ENCODE measurements at regions not wholly inside any gene's neighbourhood (a gene's known extent, or its start where the extent isn't known, plus 50 kb on each side); places are given as distances from the start of the nearest gene placed in this dataset.

DNA sequence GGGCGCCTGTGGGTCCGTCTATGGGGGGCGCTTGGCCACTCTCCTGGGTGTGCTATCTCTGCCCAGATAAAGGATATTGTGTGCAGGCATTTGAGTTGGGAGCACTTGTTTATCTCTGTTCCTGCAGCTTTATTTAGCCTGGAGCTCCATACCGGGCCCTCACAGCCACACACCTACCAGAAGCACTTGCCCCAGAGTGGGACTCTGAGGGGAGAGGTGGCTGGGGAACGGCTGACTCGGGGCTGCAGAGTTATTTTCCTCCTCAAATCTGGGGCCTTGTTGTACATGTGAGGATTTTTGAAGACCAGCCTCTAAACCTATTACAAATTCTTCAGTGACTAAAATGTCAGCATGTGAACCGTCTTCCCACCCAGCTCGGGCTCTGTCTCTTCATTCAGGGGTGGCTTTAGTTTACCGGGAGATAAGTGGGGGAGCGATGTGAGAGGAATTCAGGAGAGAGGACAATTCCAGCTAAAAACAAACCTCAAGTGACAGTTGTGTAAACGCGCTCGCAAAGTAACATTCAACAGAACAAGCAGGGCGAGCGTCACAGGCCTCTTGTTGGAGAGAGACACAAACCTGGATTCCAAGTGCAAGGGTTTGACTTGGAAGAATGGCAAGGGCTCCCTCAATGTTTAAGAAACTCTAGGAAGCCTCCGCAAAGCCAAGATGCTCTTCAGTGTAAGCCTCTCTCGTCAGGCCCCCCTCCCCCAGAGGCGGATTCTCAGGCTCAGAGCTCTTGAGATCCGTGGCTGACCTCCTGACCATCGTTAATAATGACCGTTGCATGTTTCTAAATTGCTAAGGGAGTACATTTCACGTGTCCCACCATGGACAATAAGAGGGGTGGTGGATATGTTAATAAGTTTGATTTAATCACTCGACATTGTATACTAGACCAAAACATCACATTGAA is 548.9 kb downstream of the QKI start:
- Mint-ChIP-seq H3K36me3 (no peaks in the 10 kb centered on the region), H3K27me3 (peaks cover 0 to 16% (median 14%) of the 10 kb centered on the region in 3 donors), H3K27ac (peak overlapping the region in 1 of 6 donors; percentile 72), H3K4me3 (no peak overlapping the region), H3K4me1 (no peaks in the 10 kb centered on the region), H3K9me3 (no peaks in the 10 kb centered on the region)
- DNase-seq (no peak), ATAC-seq (ENCODE audit: low read depth in 2 of 2) (no peak)

DNA sequence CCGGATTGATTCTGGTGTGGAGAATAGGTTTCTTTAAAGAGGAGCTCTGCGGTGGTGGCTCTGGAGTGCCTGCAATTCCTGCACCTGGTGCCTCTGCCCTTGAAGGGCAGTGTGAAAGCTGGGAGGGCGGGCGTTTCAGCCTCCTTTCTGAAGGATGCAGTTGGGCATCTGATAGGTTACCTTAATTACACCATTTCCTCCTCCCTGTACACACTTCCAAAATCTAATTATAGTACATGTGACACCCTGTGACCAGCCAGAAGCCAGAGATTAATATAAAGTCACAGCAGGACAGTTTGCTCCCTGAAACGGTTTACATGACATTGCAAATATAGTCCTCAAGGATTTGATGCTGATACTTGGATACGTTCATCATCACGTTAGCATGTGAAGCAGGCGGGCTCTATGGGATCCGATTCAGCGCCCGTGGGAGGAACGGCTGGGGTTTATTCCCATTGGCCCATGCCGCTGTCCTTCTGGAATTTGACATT is 548.2 kb downstream of the QKI start:
- Mint-ChIP-seq H3K9me3 (no peaks in the 10 kb centered on the region), H3K27me3 (peaks cover 0 to 16% (median 14%) of the 10 kb centered on the region in 3 donors), H3K27ac (no peak overlapping the region), H3K4me1 (no peaks in the 10 kb centered on the region), H3K36me3 (no peaks in the 10 kb centered on the region), H3K4me3 (no peak overlapping the region)
- DNase-seq (no peak), ATAC-seq (ENCODE audit: low read depth in 2 of 2) (no peak)

GRCh38 chr6:163960128-163960527 is 545.6 kb downstream of the QKI start:
- no peaks in the 10 kb centered on the region for H3K36me3 Mint-ChIP-seq
- H3K27me3 Mint-ChIP-seq: peaks cover 11 to 22% (median 16%) of the 10 kb centered on the region in 3 donors
- no peaks in the 10 kb centered on the region for H3K4me1 Mint-ChIP-seq
- peak overlapping the region in 1 of 8 donors; percentile 59 for H3K4me3 Mint-ChIP-seq
- H3K9me3 Mint-ChIP-seq: no peaks in the 10 kb centered on the region
- ATAC-seq (ENCODE audit: low read depth in 2 of 2) (no peak), DNase-seq (no peak)
- H3K27ac Mint-ChIP-seq: no peak overlapping the region

DNA sequence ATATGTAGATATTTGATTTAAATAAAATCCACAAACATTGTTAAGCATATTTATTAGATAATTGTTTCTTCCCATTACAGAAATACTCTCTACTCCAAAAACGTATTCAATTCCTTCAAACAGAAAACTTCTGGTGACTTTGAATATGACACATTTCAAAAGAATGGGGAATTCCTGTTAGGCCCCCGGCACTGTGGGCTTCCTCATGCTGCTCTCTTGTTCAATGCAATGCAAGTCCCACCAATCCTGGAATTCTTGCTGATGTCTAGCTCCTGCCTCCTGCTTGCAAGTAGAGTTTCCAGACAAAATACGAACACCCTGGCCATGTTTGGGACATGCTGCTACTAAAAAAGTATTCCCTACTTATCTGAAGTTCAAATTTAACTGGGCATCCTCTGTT is 544.1 kb downstream of the QKI start:
- DNase-seq (no peak), ATAC-seq (ENCODE audit: low read depth in 2 of 2) (no peak)
- H3K4me1 Mint-ChIP-seq: no peaks in the 10 kb centered on the region
- peak overlapping the region in 1 of 6 donors; percentile 75 for H3K27ac Mint-ChIP-seq
- no peak overlapping the region for H3K4me3 Mint-ChIP-seq
- H3K36me3 Mint-ChIP-seq: no peaks in the 10 kb centered on the region
- H3K9me3 Mint-ChIP-seq: no peaks in the 10 kb centered on the region
- H3K27me3 Mint-ChIP-seq: peaks cover 24 to 30% (median 26%) of the 10 kb centered on the region in 3 donors

- Mint-ChIP-seq H3K9me3 (no peaks in the 10 kb centered on the region), H3K4me3 (no peak overlapping the region), H3K4me1 (no peaks in the 10 kb centered on the region), H3K36me3 (no peaks in the 10 kb centered on the region), H3K27ac (peak overlapping the region in 1 of 6 donors; percentile 11), H3K27me3 (peaks cover 40 to 45% (median 40%) of the 10 kb centered on the region in 3 donors)
- peak; percentile 60 for DNase-seq
- peak; percentile 80 to 86 for ATAC-seq (ENCODE audit: low read depth in 2 of 2)
These were observed 542.3 kb downstream of the QKI start for GRCh38 chr6:163956571-163957407.

DNA sequence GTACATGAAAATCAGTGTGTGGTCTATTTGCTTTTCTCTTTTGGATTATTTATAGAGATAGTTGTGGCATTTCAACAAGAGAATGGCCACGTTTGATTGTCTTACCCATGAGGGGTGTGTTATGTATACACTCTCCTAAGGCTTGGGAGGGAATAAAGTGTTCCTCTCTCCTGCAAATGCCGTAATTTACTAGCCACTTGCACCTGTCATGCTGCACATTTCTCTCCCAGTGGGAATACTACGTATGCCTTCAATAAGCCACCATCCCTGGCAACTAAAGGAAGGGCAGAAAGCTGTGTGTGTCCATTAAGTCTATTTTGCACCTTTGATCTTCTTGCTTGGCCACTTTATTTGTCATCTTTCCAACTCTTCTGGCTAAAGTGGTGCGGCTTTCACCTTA is 541.2 kb downstream of the QKI start:
- H3K4me3 Mint-ChIP-seq: no peak overlapping the region
- ATAC-seq (ENCODE audit: low read depth in 2 of 2): no peak

DNA sequence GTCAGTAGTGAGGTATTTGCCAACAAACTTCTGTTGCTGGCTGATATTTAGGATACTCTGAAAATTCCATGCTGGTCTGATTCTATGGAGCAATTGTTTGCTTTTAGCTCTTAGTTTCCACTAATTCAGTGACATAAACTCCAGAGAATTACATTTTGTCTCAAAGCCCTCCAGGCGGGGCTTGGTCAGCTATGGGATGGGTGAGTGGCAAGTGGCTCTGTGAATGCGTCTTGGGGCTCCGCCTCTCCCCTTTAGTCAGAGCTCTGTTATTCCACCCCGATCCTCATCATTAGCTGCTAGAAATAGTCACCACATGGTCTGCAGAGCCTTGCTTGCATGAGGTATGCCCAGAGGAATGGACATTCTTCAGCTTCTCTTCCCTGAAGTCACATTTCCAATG is 540.6 kb downstream of the QKI start:
- Mint-ChIP-seq H3K27ac (no peak overlapping the region), H3K27me3 (peaks cover 50 to 53% (median 52%) of the 10 kb centered on the region in 3 donors), H3K9me3 (no peaks in the 10 kb centered on the region), H3K4me3 (no peak overlapping the region), H3K36me3 (no peaks in the 10 kb centered on the region), H3K4me1 (no peaks in the 10 kb centered on the region)
- ATAC-seq (ENCODE audit: low read depth in 2 of 2) (no peak), DNase-seq (no peak)

More for the DNA sequence above, 541.2 kb downstream of the QKI start:
- Mint-ChIP-seq H3K27ac (no peak overlapping the region), H3K9me3 (no peaks in the 10 kb centered on the region), H3K4me1 (no peaks in the 10 kb centered on the region), H3K27me3 (peaks cover 48 to 51% (median 50%) of the 10 kb centered on the region in 3 donors), H3K36me3 (no peaks in the 10 kb centered on the region)
- DNase-seq: no peak

- no peak overlapping the region for H3K27ac Mint-ChIP-seq
- no peak for DNase-seq
- H3K9me3 Mint-ChIP-seq: no peaks in the 10 kb centered on the region
- ATAC-seq (ENCODE audit: low read depth in 2 of 2): no peak
- no peak overlapping the region for H3K4me3 Mint-ChIP-seq
- H3K36me3 Mint-ChIP-seq: no peaks in the 10 kb centered on the region
- H3K4me1 Mint-ChIP-seq: no peaks in the 10 kb centered on the region
- H3K27me3 Mint-ChIP-seq: peaks cover 46 to 54% (median 52%) of the 10 kb centered on the region in 3 donors
These were observed 539.7 kb downstream of the QKI start for GRCh38 chr6:163954088-163954775.

GRCh38 chr6:163952005-163952404 is 537.5 kb downstream of the QKI start:
- no peaks in the 10 kb centered on the region for H3K4me1 Mint-ChIP-seq
- H3K27ac Mint-ChIP-seq: no peak overlapping the region
- ATAC-seq (ENCODE audit: low read depth in 2 of 2) (no peak), DNase-seq (no peak)
- no peak overlapping the region for H3K4me3 Mint-ChIP-seq
- no peaks in the 10 kb centered on the region for H3K36me3 Mint-ChIP-seq
- H3K27me3 Mint-ChIP-seq: peaks cover 57 to 65% (median 57%) of the 10 kb centered on the region in 3 donors
- H3K9me3 Mint-ChIP-seq: no peaks in the 10 kb centered on the region

GRCh38 chr6:163951326-163951725 is 536.8 kb downstream of the QKI start:
- Mint-ChIP-seq H3K36me3 (no peaks in the 10 kb centered on the region), H3K27me3 (peaks cover 53 to 69% (median 58%) of the 10 kb centered on the region in 3 donors), H3K4me3 (no peak overlapping the region), H3K27ac (no peak overlapping the region), H3K9me3 (no peaks in the 10 kb centered on the region), H3K4me1 (no peaks in the 10 kb centered on the region)
- DNase-seq (no peak), ATAC-seq (ENCODE audit: low read depth in 2 of 2) (no peak)

GRCh38 chr6:163950159-163950558 is 535.6 kb downstream of the QKI start:
- Mint-ChIP-seq H3K4me3 (no peak overlapping the region), H3K4me1 (no peaks in the 10 kb centered on the region), H3K27ac (no peak overlapping the region), H3K36me3 (no peaks in the 10 kb centered on the region), H3K27me3 (peaks cover 49 to 68% (median 49%) of the 10 kb centered on the region in 3 donors), H3K9me3 (no peaks in the 10 kb centered on the region)
- DNase-seq: no peak
- ATAC-seq (ENCODE audit: low read depth in 2 of 2): no peak

GRCh38 chr6:163949431-163949830 is 534.9 kb downstream of the QKI start:
- H3K36me3 Mint-ChIP-seq: no peaks in the 10 kb centered on the region
- peaks cover 46 to 66% (median 48%) of the 10 kb centered on the region in 3 donors for H3K27me3 Mint-ChIP-seq
- no peak overlapping the region for H3K4me3 Mint-ChIP-seq

GRCh38 chr6:163948250-163948649 is 533.7 kb downstream of the QKI start:
- Mint-ChIP-seq H3K27me3 (peaks cover 39 to 63% (median 47%) of the 10 kb centered on the region in 3 donors), H3K9me3 (no peaks in the 10 kb centered on the region), H3K36me3 (no peaks in the 10 kb centered on the region), H3K4me1 (peaks cover 0 to 5% (median 4%) of the 10 kb centered on the region in 3 donors), H3K4me3 (no peak overlapping the region), H3K27ac (peak overlapping the region in 1 of 6 donors; percentile 2)
- no peak for ATAC-seq (ENCODE audit: low read depth in 2 of 2)
- no peak for DNase-seq

More at GRCh38 chr6:163949431-163949830, 534.9 kb downstream of the QKI start:
- Mint-ChIP-seq H3K4me1 (no peaks in the 10 kb centered on the region), H3K27ac (no peak overlapping the region), H3K9me3 (no peaks in the 10 kb centered on the region)
- no peak for DNase-seq
- ATAC-seq (ENCODE audit: low read depth in 2 of 2): no peak
